ENCODE measurements at regions not wholly inside any gene's neighbourhood (a gene's known extent, or its start where the extent isn't known, plus 50 kb on each side); places are given as distances from the start of the nearest gene placed in this dataset.

DNA sequence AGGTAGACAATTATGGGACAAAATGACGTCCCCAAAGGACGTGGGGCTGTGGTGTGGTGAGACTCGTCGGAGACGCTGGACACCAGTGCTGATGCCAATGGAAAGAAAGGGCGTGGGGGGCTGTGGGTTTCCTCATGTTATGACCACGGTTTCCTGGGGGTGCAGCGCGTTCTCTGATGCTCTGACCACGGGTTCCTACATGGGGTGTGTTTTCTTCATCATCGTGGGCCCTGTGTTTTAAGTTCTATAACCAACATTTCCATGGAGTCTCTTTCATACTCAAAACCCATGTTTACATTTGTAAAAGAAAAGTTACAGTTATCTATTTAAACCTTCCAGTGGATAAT is 141.6 kb downstream of the RTP5 start:
- no peak overlapping the region for H3K27ac ChIP-seq
- H3K36me3 ChIP-seq: no peaks in the 10 kb centered on the region
- H3K9me3 ChIP-seq (ENCODE audit: severe bottlenecking): no peaks in the 10 kb centered on the region
- no peak for TF ChIP-seq CTCF (IDR thresholded peaks at IDR 0.05; ENCODE audit: low read depth, low read length)
- H3K4me3 ChIP-seq (ENCODE audit: low read depth, low read length): no peak overlapping the region
- H3K27me3 ChIP-seq (ENCODE audit: insufficient read depth, low read depth, severe bottlenecking): no peaks in the 10 kb centered on the region
- no peak for DNase-seq

DNA sequence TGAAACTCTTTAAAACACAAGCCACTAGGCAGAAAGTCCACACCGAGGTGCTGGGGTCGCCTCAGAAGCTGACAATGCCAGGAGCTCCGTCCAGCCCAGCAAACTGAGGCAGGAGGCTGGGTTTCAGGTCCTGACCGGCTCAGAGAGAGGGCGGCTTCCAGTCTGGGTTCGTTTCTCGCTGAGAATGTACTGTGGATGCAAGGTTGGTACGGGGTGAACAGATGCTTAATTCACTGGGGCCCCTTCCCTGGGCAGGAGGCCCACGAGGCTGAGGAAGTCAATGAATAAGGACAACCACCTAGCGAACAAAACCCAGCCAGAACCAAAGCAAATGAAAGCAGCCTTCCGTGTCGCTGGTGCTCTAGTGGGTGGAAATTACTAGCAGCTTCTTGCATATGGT is 142.0 kb downstream of the RTP5 start:
- Histone ChIP-seq H3K9me3 (ENCODE audit: severe bottlenecking) (no peaks in the 10 kb centered on the region), H3K27ac (no peak overlapping the region), H3K36me3 (no peaks in the 10 kb centered on the region), H3K4me3 (ENCODE audit: low read depth, low read length) (no peak overlapping the region), H3K27me3 (ENCODE audit: insufficient read depth, low read depth, severe bottlenecking) (no peaks in the 10 kb centered on the region)
- peak; percentile 0 for DNase-seq
- TF ChIP-seq CTCF (IDR thresholded peaks at IDR 0.05; ENCODE audit: low read depth, low read length): no peak

DNA sequence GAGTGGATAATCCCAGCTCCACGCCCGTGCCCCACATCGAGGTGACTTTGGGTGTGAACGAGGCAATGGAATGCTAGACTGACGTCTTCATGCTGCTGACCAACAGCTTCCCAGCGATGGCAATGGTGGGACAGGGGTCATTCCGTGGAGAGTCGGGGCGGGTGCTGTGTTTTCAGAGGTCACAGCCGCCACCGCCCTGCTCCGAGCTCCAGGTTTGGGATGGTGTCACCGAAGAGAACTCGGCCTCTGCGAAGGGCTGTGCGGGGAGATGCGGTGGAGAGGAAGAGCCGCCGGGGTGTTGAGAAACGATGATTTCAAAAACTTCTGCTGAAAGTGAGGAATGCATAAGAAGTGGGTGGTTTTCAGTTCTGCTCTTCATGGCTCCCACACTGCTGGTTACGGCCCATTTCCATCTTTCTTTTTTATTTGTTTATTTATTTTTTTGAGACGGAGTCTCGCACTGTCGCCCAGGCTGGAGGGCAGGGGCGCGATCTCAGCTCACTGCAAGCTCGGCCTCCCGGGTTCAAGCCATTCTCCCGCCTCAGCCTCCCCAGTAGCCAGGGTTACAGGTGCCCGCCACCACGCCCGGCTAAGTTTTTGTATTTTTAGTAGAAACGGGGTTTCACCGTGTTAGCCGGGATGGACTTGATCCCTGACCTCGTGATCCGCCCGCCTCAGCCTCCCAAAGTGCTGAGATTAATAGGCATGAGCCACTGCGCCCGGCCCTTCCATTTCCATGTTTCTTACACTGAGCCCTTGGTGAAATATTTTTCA is 142.6 kb downstream of the RTP5 start:
- Histone ChIP-seq H3K27ac (no peak overlapping the region), H3K9me3 (ENCODE audit: severe bottlenecking) (no peaks in the 10 kb centered on the region)
- peak; percentile 1 for DNase-seq

DNA sequence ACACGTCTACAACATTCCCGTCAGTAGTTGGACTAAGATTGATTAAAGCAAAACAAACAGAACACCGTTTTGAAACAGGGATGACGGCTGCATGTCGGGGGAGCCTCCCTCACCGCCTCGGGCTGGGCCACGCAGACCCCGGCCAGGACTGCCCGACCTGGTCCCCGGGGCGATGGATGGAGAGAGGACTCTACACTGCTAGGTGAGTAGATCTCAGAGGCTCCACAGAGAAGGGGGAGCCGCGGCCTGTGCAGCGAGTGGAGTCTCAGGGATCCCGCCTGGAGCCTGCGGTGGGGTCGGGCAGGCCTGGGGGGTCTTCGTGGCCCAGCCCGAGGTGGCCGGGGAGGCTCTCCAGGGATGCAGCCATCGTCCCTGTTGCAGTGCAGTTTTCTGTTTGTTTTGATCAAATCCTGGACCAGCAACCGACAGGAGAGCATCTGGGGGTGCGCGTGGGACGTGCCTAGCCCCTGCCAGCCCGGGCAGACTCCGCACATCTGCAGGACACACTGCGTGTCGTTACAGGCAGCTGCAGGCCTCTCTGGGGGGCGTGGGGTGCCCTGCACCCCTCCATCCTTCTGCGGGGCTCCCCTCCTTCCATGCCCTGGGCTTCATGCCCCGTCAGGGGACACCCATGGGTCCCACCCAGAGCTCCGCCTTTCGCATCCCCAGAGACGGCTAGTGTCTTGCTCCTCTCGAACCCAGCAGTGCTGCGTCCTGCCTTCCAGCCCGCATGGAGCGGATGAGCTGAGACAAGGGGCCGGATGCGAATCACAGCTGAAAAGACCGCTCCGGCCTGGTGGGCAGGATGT is 143.6 kb downstream of the RTP5 start:
- Histone ChIP-seq H3K27ac (no peak overlapping the region), H3K36me3 (no peaks in the 10 kb centered on the region), H3K4me3 (ENCODE audit: low read depth, low read length) (no peak overlapping the region), H3K9me3 (ENCODE audit: severe bottlenecking) (no peaks in the 10 kb centered on the region), H3K27me3 (ENCODE audit: insufficient read depth, low read depth, severe bottlenecking) (no peaks in the 10 kb centered on the region)
- DNase-seq: no peak
- TF ChIP-seq CTCF (IDR thresholded peaks at IDR 0.05; ENCODE audit: low read depth, low read length): no peak

More for the DNA sequence above, 142.6 kb downstream of the RTP5 start:
- Histone ChIP-seq H3K27me3 (ENCODE audit: insufficient read depth, low read depth, severe bottlenecking) (no peaks in the 10 kb centered on the region), H3K36me3 (no peaks in the 10 kb centered on the region), H3K4me3 (ENCODE audit: low read depth, low read length) (no peak overlapping the region)
- TF ChIP-seq CTCF (IDR thresholded peaks at IDR 0.05; ENCODE audit: low read depth, low read length): no peak

DNA sequence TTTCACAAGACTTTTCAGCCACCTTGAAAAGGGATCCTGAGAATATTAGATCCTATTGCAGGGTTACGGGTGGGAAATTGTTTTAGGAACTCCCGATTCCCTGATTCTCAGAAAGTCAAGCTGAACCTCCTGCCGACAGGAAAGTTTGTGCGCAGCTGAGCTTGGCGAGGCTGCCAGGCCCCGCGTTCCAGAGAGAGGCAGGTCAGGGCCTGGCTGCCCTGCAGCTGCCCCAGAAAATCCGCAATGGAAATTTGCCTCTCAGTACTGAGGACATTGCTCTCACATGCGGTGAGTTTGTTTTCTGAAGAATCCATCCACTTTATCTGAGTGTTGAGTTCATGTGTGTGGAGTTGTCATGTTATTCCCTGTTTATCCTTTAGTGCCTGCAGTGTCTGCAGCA is 144.2 kb downstream of the RTP5 start:
- Histone ChIP-seq H3K27me3 (ENCODE audit: insufficient read depth, low read depth, severe bottlenecking) (no peaks in the 10 kb centered on the region), H3K36me3 (no peaks in the 10 kb centered on the region), H3K9me3 (ENCODE audit: severe bottlenecking) (no peaks in the 10 kb centered on the region), H3K4me3 (ENCODE audit: low read depth, low read length) (no peak overlapping the region), H3K27ac (no peak overlapping the region)
- DNase-seq: no peak
- no peak for TF ChIP-seq CTCF (IDR thresholded peaks at IDR 0.05; ENCODE audit: low read depth, low read length)

Data from WERI-Rb-1 (cell line).